GM12874 (cell line): ENCODE measurements at regions not wholly inside any gene's neighbourhood (a gene's known extent, or its start where the extent isn't known, plus 50 kb on each side); places are given as distances from the start of the nearest gene placed in this dataset.

Experiments used
- CTCF ChIP-seq: IDR thresholded peaks from 2 replicates; pipeline ENCODE4 v1.5.1; 2011; ENCODE audit warnings: low read depth, mild to moderate bottlenecking, control low read depth, low read length, moderate library complexity; ENCODE audit not compliant: insufficient read depth

GRCh38 chr5:18023275-18023674 is 389.0 kb downstream of the TAF11L14 start:
- no peak for TF ChIP-seq CTCF

GRCh38 chr5:18023986-18024385 is 389.7 kb downstream of the TAF11L14 start:
- no peak for TF ChIP-seq CTCF

GRCh38 chr5:18024542-18024941 is 390.3 kb downstream of the TAF11L14 start:
- no peak for TF ChIP-seq CTCF

GRCh38 chr5:18027241-18027867 is 393.1 kb downstream of the TAF11L14 start:
- no peak for TF ChIP-seq CTCF

GRCh38 chr5:18028036-18028435 is 393.8 kb downstream of the TAF11L14 start:
- no peak for TF ChIP-seq CTCF

- no peak for TF ChIP-seq CTCF
Measured at GRCh38 chr5:18032744-18033143, 398.5 kb downstream of the TAF11L14 start.

- TF ChIP-seq CTCF = no peak
Measured at GRCh38 chr5:18036531-18036930, 402.3 kb downstream of the TAF11L14 start.
